DMS 273 (cell line): ENCODE measurements at regions not wholly inside any gene's neighbourhood (a gene's known extent, or its start where the extent isn't known, plus 50 kb on each side); places are given as distances from the start of the nearest gene placed in this dataset.

Experiments used
- DNase-seq: peaks from one replicate; lab custom pipeline; 2025; ENCODE audit not compliant: unreplicated experiment; lab: John Stamatoyannopoulos, UW

DNA sequence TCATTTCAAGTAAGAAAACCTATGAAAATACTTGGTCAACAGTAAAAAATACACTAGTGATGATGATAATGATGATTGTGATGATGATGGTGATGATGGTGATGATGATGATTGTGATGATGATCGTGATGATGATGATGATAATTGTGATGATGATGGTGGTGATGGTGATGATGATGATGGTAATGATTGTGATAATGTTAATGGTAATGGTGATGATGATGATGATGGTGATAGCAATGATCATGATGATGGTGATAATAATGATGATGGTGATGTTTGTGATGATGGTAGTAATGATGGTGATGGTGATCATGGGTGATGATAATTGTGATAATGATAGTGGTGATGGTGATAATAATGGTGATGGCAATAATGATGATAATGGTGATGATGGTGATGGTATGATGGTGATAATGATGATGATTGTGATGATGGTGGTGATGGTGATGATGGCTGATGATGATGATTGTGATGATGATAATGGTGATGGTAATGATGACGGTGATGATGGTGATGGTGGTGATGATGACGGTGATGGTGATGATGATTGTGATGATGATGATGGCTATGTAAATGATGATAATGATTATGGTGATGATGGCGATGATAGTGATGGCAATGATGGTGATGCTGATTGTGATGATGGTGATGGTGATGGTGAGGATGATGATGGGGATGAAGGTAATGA, 62.1 kb downstream of the VCX3A start:
- no peak for DNase-seq

GRCh38 chrX:6468706-6469105, 66.2 kb downstream of the VCX3A start:
- no peak for DNase-seq

DNA sequence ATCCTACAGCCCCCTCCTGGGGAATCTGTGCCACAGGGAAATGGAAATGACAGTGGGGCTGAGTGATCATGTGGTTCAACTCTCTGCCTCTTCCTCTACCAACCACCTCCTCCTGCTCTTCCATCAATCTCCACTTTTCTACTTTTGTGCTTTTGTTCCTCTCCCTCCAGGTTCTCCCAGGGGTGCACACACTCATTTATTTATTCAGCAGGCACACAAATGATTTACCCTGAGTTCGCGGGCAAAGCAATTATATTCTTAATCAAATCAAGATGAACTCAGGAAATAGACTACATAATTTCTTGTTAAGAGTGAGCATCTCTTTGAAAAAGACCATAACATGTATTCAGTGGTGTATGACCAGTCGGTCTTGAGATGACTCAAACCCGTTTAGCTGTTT, 69.2 kb downstream of the VCX3A start:
- DNase-seq = no peak

- no peak for DNase-seq
Observed at GRCh38 chrX:6464726-6465125, 70.2 kb downstream of the VCX3A start.

- DNase-seq = no peak
Observed at GRCh38 chrX:6460893-6461490, 73.9 kb downstream of the VCX3A start.

DNA sequence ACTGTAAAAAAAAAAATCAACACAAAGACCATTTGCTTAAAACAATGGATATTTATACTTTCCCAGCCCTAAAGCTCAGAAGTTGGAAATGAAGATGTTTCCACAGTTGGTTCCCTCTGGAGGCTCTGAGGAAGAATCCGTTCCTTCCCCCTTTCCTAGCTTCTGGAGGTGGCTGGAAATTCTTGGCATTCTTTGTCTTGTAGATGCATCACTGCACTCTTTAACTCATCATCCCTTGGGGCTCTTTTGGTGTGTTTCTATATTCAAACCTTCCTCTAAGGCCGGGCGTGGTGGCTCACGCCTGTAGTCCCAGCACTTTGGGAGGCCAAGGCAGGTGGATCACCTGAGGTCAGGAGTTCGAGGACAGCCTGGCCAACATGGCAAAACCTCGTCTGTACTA, 78.7 kb downstream of the VCX3A start:
- no peak for DNase-seq

DNA sequence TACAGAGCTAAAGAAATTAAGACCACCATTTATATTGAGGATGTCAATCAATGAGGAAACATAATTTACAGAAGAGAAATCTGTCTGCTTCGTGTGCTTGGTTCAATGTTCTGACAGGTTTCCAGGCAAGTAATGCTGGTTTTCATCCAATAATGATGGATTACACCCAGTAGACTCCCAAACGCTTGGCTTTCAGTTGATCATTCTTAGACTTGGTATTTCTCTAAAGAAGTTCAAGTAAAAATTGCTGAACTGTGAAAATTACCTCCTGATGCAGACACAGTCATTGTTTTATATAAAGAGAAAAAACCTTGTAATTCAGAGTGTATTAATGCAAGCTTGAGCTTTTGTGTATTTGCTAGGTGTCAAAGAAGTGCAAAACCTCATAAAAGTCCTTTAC, 85.0 kb downstream of the VCX3A start:
- no peak for DNase-seq

GRCh38 chrX:6448003-6448402, 86.9 kb downstream of the VCX3A start:
- no peak for DNase-seq

DNA sequence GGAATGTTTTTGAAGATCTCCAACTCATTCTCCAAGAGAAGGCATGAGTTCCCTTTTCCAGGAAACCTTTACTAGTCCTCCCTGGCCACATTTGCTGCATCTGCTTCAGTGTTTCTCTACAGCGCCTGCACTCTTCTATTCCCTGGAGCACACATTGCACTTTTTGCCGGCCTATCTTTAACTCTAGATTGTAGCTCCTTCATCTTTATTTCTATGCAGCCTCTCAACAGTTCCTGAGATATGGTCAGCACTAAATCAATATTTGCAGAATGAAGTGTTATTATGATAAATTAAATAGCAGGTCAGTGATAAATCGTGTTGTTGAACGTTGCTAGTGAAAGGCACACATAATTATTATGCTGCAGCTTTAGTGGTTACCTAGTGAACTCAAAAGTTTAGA, 88.3 kb downstream of the VCX3A start:
- no peak for DNase-seq

DNA sequence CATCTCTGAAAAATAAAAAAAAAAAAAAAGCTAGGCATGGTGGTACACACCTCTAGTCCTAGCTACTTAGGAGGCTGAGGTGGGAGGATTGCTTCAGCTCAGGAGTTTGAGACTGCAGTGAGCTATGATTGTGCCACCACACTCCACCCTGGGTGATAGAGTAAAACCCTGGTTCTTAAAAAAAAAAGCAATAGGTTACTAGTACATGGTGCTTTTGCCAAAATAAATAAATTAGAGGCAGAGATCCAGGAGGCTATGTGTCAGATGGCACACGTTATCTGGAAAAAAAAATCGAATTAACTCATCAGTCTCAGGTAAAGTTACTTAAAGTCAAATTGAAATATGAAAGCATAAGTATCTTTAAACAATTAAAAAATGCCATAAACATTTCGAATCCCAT, 94.3 kb downstream of the VCX3A start:
- no peak for DNase-seq

- no peak for DNase-seq
Observed at GRCh38 chrX:6432226-6432625, 102.7 kb downstream of the VCX3A start.

- no peak for DNase-seq
Observed at GRCh38 chrX:6407542-6407941, 127.4 kb downstream of the VCX3A start.

GRCh38 chrX:6386837-6387236, 148.1 kb downstream of the VCX3A start:
- no peak for DNase-seq

DNA sequence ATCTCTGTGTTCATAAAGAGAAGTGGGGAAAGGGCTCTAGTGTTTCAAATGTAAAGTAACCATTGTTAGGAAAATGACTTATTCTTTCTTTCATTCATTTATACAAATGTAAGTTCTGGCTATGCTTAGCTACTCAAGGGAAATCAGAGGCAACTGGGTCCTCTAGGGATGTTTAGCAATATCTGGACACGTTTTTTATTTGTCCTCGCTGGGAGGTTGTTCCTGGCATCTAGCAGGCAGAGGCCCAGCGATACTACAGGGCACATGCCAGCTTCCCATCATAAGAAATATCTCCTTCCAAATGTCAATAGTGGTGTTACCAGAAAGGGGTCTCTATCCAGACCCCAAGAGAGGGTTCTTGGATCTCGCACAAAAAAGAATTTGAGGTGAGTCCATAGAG, 150.0 kb downstream of the VCX3A start:
- no peak for DNase-seq

GRCh38 chrX:6384371-6384770, 150.5 kb downstream of the VCX3A start:
- DNase-seq = no peak

GRCh38 chrX:6383917-6384316, 151.0 kb downstream of the VCX3A start:
- DNase-seq = no peak

GRCh38 chrX:6383488-6383887, 151.4 kb downstream of the VCX3A start:
- no peak for DNase-seq

- DNase-seq = no peak
Observed at GRCh38 chrX:6382284-6382683, 152.6 kb downstream of the VCX3A start.

GRCh38 chrX:6377103-6377764, 148.6 kb upstream of the NLGN4X start:
- no peak for DNase-seq

DNA sequence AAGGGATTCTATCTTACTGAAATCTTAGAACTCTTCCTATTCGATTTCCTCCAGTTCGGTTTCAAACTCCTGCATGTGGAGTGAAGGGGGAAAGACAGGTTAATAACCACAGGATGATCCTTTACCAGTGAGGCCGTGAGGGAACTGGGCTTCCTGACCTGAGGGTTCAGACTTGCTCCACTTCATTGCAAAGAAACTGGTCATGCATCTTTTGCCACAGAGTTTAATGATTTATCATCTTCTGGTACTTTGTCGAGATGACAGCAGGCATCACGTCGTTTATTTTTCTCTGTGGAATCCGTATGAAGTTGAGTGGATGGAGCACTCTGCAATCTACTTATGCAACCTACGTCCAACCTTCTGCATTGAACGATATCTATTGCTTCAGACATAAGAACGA, 145.9 kb upstream of the NLGN4X start:
- DNase-seq = no peak

GRCh38 chrX:6372981-6373380, 144.3 kb upstream of the NLGN4X start:
- DNase-seq = no peak

- peak; percentile 2 for DNase-seq
Observed at GRCh38 chrX:6371353-6371752, 142.7 kb upstream of the NLGN4X start.

DNA sequence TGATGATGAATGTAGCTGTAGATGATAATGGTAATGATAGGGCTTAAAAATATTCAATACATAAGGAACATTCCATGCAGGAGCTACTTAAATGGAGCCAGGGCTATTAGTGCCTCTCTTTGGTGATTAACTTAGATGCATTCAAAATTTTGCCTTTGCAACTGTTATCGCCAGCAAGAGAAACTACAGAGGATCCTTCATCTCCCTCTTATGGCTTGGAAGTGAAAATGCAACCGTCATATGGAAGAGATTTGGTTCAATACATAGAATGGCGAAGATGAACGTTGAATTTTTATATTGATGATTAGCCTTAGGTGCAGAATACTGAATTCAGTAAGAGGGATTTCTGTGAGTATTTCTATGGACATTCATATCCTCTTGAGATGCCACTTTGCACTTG, 134.5 kb upstream of the NLGN4X start:
- peak; percentile 17 for DNase-seq
